ENCODE measurements at regions not wholly inside any gene's neighbourhood (a gene's known extent, or its start where the extent isn't known, plus 50 kb on each side); places are given as distances from the start of the nearest gene placed in this dataset.

- TF ChIP-seq CTCF (IDR thresholded peaks at IDR 0.05): no peak
- ATAC-seq: no peak
- no peaks in the 10 kb centered on the region for H3K4me1 ChIP-seq
- H3K27ac ChIP-seq: no peak overlapping the region
- no peaks in the 10 kb centered on the region for H3K9me3 ChIP-seq
- intact Hi-C loops (cut with DNase I): no loop called here
- H3K27me3 ChIP-seq (ENCODE audit: insufficient read depth in 3 of 3, low read length in 2 of 3): no peaks in the 10 kb centered on the region
- no peaks in the 10 kb centered on the region for H3K36me3 ChIP-seq (ENCODE audit: insufficient read depth in 1 of 2, low read depth in 1 of 2)
- WGBS, 3 donors: 93 to 95% (median 94%) methylated on average over 9 of the region's 9 CpGs
- DNase-seq: no peak
- no peak overlapping the region for H3K4me3 ChIP-seq
These were observed 269.8 kb downstream of the ATP23 start for GRCh38 chr12:58211211-58211610.

- Histone ChIP-seq H3K27ac (no peak overlapping the region), H3K4me1 (no peaks in the 10 kb centered on the region), H3K27me3 (ENCODE audit: insufficient read depth in 3 of 3, low read length in 2 of 3) (no peaks in the 10 kb centered on the region), H3K36me3 (ENCODE audit: insufficient read depth in 1 of 2, low read depth in 1 of 2) (no peaks in the 10 kb centered on the region), H3K9me3 (no peaks in the 10 kb centered on the region), H3K4me3 (no peak overlapping the region)
- ATAC-seq (no peak), DNase-seq (no peak)
- TF ChIP-seq CTCF (IDR thresholded peaks at IDR 0.05): no peak
- WGBS, 3 donors: 79 to 83% (median 81%) methylated on average over 1 of the region's 1 CpG
- intact Hi-C loops (cut with DNase I): no loop called here
These were observed 275.8 kb downstream of the ATP23 start for GRCh38 chr12:58217130-58217529.

- DNase-seq: no peak
- intact Hi-C loops (cut with DNase I): no loop called here
- no peak overlapping the region for H3K27ac ChIP-seq
These were observed 283.3 kb downstream of the ATP23 start for GRCh38 chr12:58224536-58225105.

GRCh38 chr12:58225203-58225877 lies 284.0 kb downstream of the ATP23 start:
- TF ChIP-seq CTCF (IDR thresholded peaks at IDR 0.05): no peak
- Histone ChIP-seq H3K27ac (no peak overlapping the region), H3K9me3 (no peaks in the 10 kb centered on the region), H3K27me3 (ENCODE audit: insufficient read depth in 3 of 3, low read length in 2 of 3) (no peaks in the 10 kb centered on the region), H3K4me1 (no peaks in the 10 kb centered on the region), H3K4me3 (no peak overlapping the region), H3K36me3 (ENCODE audit: insufficient read depth in 1 of 2, low read depth in 1 of 2) (no peaks in the 10 kb centered on the region)
- intact Hi-C loops (cut with DNase I): no loop called here
- ATAC-seq: no peak
- no peak for DNase-seq

More at GRCh38 chr12:58224536-58225105, 283.3 kb downstream of the ATP23 start:
- no peak overlapping the region for H3K4me3 ChIP-seq
- ATAC-seq: no peak
- no peaks in the 10 kb centered on the region for H3K27me3 ChIP-seq (ENCODE audit: insufficient read depth in 3 of 3, low read length in 2 of 3)
- H3K36me3 ChIP-seq (ENCODE audit: insufficient read depth in 1 of 2, low read depth in 1 of 2): no peaks in the 10 kb centered on the region
- H3K4me1 ChIP-seq: no peaks in the 10 kb centered on the region
- TF ChIP-seq CTCF (IDR thresholded peaks at IDR 0.05): no peak
- H3K9me3 ChIP-seq: no peaks in the 10 kb centered on the region
- 64 to 69% (median 68%) methylated on average over 3 of the region's 3 CpGs for WGBS, 3 donors

GRCh38 chr12:58233886-58234285 lies 292.5 kb downstream of the ATP23 start:
- no peak for ATAC-seq
- H3K27me3 ChIP-seq (ENCODE audit: insufficient read depth in 3 of 3, low read length in 2 of 3): no peaks in the 10 kb centered on the region
- intact Hi-C loops (cut with DNase I): no loop called here
- H3K9me3 ChIP-seq: no peaks in the 10 kb centered on the region
- H3K4me1 ChIP-seq: no peaks in the 10 kb centered on the region
- no peak overlapping the region for H3K27ac ChIP-seq
- no peak for TF ChIP-seq CTCF (IDR thresholded peaks at IDR 0.05)
- no peaks in the 10 kb centered on the region for H3K36me3 ChIP-seq (ENCODE audit: insufficient read depth in 1 of 2, low read depth in 1 of 2)
- H3K4me3 ChIP-seq: no peak overlapping the region
- 74 to 80% (median 78%) methylated on average over 2 of the region's 2 CpGs for WGBS, 3 donors
- DNase-seq: no peak
